WI38 (cell line): ENCODE measurements at regions not wholly inside any gene's neighbourhood (a gene's known extent, or its start where the extent isn't known, plus 50 kb on each side); places are given as distances from the start of the nearest gene placed in this dataset.

Experiments used
- H3K4me3 ChIP-seq: 2 replicates; pipeline ENCODE4 v1.5.1; 2011; ENCODE audit warnings: low read depth, mild to moderate bottlenecking, control low read depth, low read length
- CTCF ChIP-seq: IDR thresholded peaks from 2 replicates; pipeline ENCODE4 v1.5.1; 2012; ENCODE audit warnings: low read depth, mild to moderate bottlenecking, control low read depth, low read length

- H3K4me3 ChIP-seq: no peak overlapping the region
- no peak for TF ChIP-seq CTCF
Observed at GRCh38 chrX:7272346-7272745, 124.4 kb upstream of the PUDP start.

- no peak overlapping the region for H3K4me3 ChIP-seq
- TF ChIP-seq CTCF: no peak
Observed at GRCh38 chrX:7270933-7271332, 123.0 kb upstream of the PUDP start.

- no peak for TF ChIP-seq CTCF
- peak overlapping the region; percentile 15; the same call in 1 of the 2 replicates for H3K4me3 ChIP-seq
Observed at GRCh38 chrX:7269991-7270390, 122.0 kb upstream of the PUDP start.

- no peak overlapping the region for H3K4me3 ChIP-seq
- no peak for TF ChIP-seq CTCF
Observed at GRCh38 chrX:7269589-7269988, 121.6 kb upstream of the PUDP start.

- H3K4me3 ChIP-seq: no peak overlapping the region
- TF ChIP-seq CTCF: no peak
Observed at GRCh38 chrX:7266288-7266687, 118.3 kb upstream of the PUDP start.

GRCh38 chrX:7264399-7264798, 116.4 kb upstream of the PUDP start:
- H3K4me3 ChIP-seq: no peak overlapping the region
- no peak for TF ChIP-seq CTCF

- no peak for TF ChIP-seq CTCF
- H3K4me3 ChIP-seq: no peak overlapping the region
Observed at GRCh38 chrX:7263961-7264360, 116.0 kb upstream of the PUDP start.
